GM19328 (cell line): ENCODE measurements at regions not wholly inside any gene's neighbourhood (a gene's known extent, or its start where the extent isn't known, plus 50 kb on each side); places are given as distances from the start of the nearest gene placed in this dataset.
"Not testable (repeated sequence)": the region's sequence is repeated elsewhere in the genome, so short reads cannot be mapped to it uniquely, and the experiment has no call there.

Experiments used
- ATAC-seq: cut with Tn5 transposase; IDR thresholded peaks from one replicate; pipeline ENCODE4 v1.9.1; 2021; ENCODE audit warnings: mild to moderate bottlenecking, moderate library complexity; ENCODE audit not compliant: unreplicated experiment

GRCh38 chr6:135703007-135703406, 148.5 kb upstream of the PDE7B start:
- ATAC-seq, result no peak

GRCh38 chr6:135703621-135704020, 147.9 kb upstream of the PDE7B start:
- no peak for ATAC-seq

GRCh38 chr6:135707426-135707825, 144.1 kb upstream of the PDE7B start:
- ATAC-seq, result no peak

DNA sequence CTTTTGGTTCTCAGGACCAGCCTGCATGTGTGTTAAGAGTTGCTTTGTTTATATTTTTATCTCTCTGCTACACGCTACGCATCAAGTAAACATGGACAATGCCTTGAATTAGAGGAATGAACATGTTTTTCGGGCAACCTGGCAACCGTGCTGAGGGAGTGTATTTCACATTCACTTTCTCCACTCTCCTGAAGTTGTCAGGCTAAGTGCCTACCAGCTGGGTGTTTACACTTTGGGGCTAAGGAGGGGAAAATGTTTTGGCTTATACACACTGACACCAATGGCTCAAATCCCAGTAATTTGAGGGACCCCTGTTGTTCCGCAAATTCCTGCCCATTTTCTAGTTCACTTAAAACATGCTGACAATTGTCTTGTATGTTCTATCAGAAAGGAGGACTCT, 141.5 kb upstream of the PDE7B start:
- ATAC-seq, result no peak

GRCh38 chr6:135722190-135722589, 129.3 kb upstream of the PDE7B start:
- no peak for ATAC-seq

DNA sequence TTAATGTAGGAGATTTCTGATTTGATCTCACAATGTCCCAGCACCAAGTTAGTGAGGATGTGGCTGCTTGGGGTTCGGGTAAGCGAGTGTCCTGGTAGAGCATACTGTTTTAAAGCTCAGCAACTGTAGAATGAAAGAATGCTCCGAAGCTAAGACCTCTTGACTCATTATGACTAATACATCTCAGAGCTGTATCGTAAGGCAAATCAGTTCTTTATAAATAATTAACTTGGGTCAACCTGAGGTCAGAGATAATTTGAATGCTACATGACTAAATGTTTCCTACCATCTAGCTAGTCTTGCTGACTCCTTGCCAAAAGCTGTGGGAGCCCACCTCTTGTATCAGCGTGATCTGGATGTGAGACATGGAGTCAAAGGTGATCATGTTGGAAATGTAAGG, 128.8 kb upstream of the PDE7B start:
- no peak for ATAC-seq

- ATAC-seq, result no peak
Observed at GRCh38 chr6:135728589-135728988, 122.9 kb upstream of the PDE7B start.

DNA sequence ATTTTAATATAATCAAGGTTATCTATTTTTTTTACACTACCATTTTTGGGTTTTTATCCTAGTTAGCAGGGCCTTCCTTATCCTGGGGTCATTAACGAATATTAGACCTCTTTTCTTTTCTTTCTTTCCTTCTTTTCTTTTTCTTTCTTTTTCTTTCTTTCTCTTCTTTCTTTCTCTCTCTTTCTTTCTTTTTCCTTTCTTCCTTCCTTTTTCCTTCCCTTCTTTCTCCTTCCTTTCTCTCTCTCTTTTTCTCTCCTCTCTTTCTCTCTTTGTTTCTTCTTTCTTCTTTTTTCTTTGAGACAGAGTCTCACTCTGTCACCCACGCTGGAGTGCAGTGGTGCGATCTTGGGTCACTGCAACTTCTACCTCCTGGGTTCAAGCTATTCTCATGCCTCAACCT, 120.4 kb upstream of the PDE7B start:
- no peak for ATAC-seq

- ATAC-seq, result not testable (repeated sequence)
Observed at GRCh38 chr6:135736351-135736750, 115.2 kb upstream of the PDE7B start.

DNA sequence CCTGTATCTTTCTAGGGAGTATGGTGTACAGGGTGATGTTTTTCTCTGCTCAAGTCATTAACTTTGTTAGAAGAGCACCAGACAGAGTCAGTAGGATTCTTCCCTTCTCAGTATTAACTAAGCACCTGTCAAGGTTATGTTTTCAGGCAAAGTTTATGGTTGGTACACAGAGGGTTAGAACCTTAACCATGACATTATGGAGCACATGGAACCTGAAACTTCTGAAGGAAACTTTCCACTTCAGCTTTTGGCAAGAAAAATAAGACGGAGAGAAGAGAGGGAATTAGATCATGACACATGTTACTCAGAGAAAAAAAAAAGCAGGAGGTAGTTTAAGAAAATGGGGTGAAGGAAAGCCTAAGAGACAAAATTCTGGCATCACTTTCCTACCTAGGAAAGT, 112.9 kb upstream of the PDE7B start:
- no peak for ATAC-seq

- no peak for ATAC-seq
Observed at GRCh38 chr6:135739288-135739687, 112.2 kb upstream of the PDE7B start.

DNA sequence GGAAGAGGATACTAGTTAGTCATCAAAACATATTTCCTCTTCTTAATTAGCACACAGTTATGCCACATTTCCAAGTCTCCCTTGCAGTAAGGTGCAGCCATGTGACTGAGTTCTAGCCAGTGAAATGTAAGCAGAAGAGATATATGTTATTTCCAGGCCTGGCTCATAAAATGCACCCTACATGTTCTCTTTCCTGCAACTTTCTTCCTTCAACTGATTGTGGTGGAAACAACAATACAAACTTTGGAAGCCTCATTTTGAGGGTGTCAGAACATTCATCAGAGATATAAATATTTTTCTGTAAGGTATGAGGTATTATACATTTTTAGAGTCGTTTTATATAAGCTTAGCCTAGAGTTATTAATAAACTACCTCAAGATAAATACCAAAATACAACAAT, 110.9 kb upstream of the PDE7B start:
- no peak for ATAC-seq

GRCh38 chr6:135743476-135743875, 108.0 kb upstream of the PDE7B start:
- ATAC-seq, result no peak

- no peak for ATAC-seq
Observed at GRCh38 chr6:135748189-135748588, 103.3 kb upstream of the PDE7B start.

DNA sequence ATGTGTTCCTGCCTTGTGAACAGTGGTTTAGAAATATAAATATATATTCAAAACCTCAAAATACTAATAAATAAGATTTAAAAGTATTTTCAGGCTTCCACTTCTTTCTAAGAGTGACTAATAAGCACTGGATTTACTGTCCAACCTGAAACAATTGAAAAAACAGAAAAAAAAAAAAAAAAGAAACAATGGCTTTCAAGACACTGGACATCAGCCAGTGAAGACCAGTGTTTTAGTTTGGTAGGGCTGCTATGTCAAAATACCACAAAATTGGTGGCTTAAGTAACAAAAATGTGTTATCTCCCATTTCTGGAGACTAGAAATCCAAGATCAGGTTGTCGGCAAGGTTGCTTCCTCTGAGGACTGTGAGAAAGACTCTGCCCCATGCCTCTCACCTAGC, 101.4 kb upstream of the PDE7B start:
- no peak for ATAC-seq

DNA sequence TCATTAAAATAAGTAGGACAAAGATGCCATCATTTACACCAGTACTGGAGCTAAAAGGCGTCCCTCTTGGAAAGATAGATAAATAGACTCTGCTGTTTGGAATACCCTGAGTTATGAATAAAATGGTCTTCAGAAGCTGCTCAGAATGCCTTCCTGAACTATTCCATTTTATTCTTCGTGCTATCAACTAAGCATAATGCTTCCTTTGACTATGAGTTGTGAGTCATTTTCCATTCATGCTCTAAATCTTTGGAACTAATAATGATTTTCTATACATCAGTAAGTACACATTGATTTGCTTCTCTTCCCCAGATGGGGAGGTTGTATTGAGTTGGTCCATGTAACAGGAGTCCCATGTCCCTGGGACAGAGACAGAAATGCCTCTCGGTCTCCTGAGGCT, 98.3 kb upstream of the PDE7B start:
- ATAC-seq, result no peak

DNA sequence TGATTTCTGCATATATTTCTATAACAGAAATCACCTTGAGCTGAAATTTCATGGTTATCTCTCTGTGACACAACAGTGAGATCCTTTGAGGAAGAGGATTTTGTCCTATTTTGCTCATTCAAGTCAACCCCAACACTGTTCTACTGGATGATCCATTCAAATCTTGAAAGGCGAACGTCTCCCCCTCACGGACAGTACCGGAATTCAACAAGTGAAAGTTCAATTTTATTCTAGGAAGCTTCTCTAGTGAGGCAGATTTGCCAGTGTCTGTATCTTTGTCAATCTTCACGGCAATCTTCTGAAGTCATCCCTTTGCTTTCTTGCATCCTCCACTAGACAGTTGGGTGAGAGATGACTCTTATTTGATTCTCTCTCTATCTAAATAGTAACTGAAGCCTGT, 91.7 kb upstream of the PDE7B start:
- ATAC-seq, result no peak

GRCh38 chr6:135774006-135774405, 77.5 kb upstream of the PDE7B start:
- no peak for ATAC-seq

DNA sequence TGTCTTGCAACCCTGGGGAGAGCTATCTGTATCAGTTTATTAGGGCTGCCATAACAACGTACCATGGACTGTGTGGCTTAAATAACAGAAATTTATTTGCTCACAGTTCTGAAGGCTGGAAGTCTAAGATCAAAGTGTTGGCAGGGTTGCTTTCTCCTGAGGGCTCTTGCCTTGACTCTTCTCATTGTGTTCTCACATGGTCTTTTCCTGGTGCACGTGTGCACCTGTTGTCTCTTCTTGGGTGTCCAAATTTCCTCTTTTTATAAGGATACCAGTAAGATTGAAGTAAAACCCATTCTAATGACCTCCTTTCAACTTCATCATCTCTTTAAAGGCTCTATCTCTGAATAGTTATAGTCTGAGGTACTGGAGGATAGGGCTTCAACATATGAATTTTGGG, 72.3 kb upstream of the PDE7B start:
- no peak for ATAC-seq

DNA sequence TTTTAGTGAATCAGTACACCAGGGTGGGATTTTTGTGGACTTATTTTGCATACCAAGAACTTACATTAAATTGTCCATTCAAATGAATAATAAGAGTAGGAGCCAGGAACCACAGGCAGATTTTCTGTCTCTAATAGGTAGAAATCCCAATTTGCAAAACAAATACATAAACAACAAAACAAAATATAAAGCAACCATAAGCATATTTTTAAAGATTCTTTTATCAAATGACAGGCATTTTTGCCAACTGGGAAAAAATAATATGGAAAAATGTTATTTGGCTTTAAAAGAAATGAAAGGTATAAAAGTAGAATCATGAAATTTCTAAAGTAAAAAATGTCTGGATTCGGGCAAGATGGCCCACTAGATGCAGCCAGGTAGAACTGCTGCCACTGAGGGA, 71.2 kb upstream of the PDE7B start:
- no peak for ATAC-seq

DNA sequence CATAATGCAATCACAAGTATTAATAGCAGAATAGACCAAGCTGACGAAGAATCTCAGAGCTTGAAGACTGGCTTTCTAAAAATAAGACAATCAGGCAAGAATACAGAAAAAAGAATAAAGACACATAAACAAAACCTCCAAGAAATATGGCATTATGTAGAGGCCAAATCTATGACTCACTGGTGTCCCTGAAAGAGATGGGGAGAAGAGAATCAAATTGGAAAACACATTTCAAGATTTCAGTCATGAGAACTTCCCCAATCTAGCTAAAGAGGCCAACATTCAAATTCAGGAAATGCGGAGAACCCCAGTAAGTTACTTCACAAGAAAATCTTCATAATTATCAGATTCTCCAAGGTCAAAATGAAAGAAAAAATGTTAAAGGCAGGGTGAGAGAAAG, 69.0 kb upstream of the PDE7B start:
- ATAC-seq, result no peak

DNA sequence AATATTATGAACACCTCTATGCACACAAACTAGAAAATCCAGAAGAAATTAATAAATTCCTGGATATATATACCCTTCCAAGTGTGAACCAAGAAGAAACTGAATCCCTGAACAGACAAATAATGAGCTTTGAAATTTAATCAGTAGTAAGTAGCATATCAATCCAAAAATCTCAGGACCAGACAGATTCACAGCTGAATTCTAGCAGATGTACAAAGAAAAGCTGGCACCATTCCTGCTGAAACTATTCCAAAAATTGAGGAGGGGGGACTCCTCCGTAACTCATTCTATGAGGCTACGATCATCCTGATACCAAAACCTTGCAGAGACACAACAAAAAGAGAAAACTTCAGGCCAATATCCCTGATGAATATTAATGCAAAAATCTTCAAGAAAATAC, 67.0 kb upstream of the PDE7B start:
- no peak for ATAC-seq

GRCh38 chr6:135789375-135790050, 62.0 kb upstream of the PDE7B start:
- ATAC-seq, result no peak
